ENCODE measurements at regions not wholly inside any gene's neighbourhood (a gene's known extent, or its start where the extent isn't known, plus 50 kb on each side); places are given as distances from the start of the nearest gene placed in this dataset.

GRCh38 chr11:97367406-97368083 is 977.7 kb downstream of the JRKL start:
- Histone ChIP-seq H3K79me2 (ENCODE audit: control insufficient read depth, insufficient read depth, low read length) (no peaks in the 10 kb centered on the region), H3K4me1 (ENCODE audit: control insufficient read depth, insufficient read depth, low read length) (no peaks in the 10 kb centered on the region), H3K9ac (ENCODE audit: control insufficient read depth, insufficient read depth, low read length) (no peak overlapping the region), H3K4me2 (ENCODE audit: control insufficient read depth, insufficient read depth) (no peak overlapping the region), H3K36me3 (ENCODE audit: control insufficient read depth in 2 of 2, insufficient read depth in 2 of 2, low read length in 1 of 2) (no peaks in the 10 kb centered on the region), H3K4me3 (no peak overlapping the region), H3K27ac (ENCODE audit: control insufficient read depth, insufficient read depth) (no peak overlapping the region), H2AFZ (ENCODE audit: control insufficient read depth, low read depth, low read length) (no peak overlapping the region), H3K9me3 (replicated peaks; ENCODE audit: control insufficient read depth, insufficient read depth, low read length) (no peaks in the 10 kb centered on the region), H3K27me3 (replicated peaks in 1 of 2; ENCODE audit: control insufficient read depth in 2 of 2, insufficient read depth in 2 of 2, low read length in 1 of 2) (no peaks in the 10 kb centered on the region), H4K20me1 (ENCODE audit: control insufficient read depth, insufficient read depth) (no peaks in the 10 kb centered on the region)
- ATAC-seq: no peak
- no peak for FAIRE-seq
- TF ChIP-seq PAX5 (IDR thresholded peaks at IDR 0.05; ENCODE audit: borderline replicate concordance, low read depth, low read length) (no peak), SUPT20H (IDR thresholded peaks at IDR 0.05; ENCODE audit: borderline replicate concordance, control insufficient read depth, low read depth, low read length) (no peak), SREBF1 (IDR thresholded peaks at IDR 0.05; ENCODE audit: low read length) (no peak), TBL1XR1 (IDR thresholded peaks at IDR 0.05; ENCODE audit: low read depth, low read length) (no peak), CBX5 (IDR thresholded peaks at IDR 0.05; ENCODE audit: low read depth) (no peak), TCF12 (IDR thresholded peaks at IDR 0.05; ENCODE audit: low read depth, low read length) (no peak), MTA3 (IDR thresholded peaks at IDR 0.05; ENCODE audit: borderline replicate concordance, low read length) (no peak), ZNF592 (IDR thresholded peaks at IDR 0.05) (no peak), POLR2AphosphoS2 (IDR thresholded peaks at IDR 0.05; ENCODE audit: low read depth, low read length) (no peak), MEF2A (IDR thresholded peaks at IDR 0.05; ENCODE audit: insufficient read depth, low read depth, low read length) (no peak)
- intact Hi-C loops (cut with micrococcal nuclease; ENCODE audit: unreplicated experiment): no loop called here
- in situ Hi-C loops (cut with MboI): no loop called here
- POLR2A ChIA-PET: no interaction called here
- SMC1A ChIA-PET (ENCODE audit: uncharacterized antibody, unreplicated experiment): no interaction called here
- CTCF ChIA-PET: no interaction called here
- no TSS peak for BruUV-seq (replicated peaks)
- WGBS (ENCODE audit: insufficient coverage, insufficient replicate concordance, low lambda C conversion rate, missing lambda C conversion rate): 45% methylated on average over 10 of the region's 10 CpGs
- RAD21 ChIA-PET (ENCODE audit: unreplicated experiment): no interaction called here
- DNase-seq (ENCODE audit: low read depth, low spot score): no peak

All from GM12878 (cell line).